HepG2 (cell line): ENCODE measurements at regions not wholly inside any gene's neighbourhood (a gene's known extent, or its start where the extent isn't known, plus 50 kb on each side); places are given as distances from the start of the nearest gene placed in this dataset.

Experiments used
- ATAC-seq: fragments of 200-7000 bp; cut with Tn5 transposase; 3 replicates; pipeline ENCODE4 v1.9.1; 2020; ENCODE audit warnings: mild to moderate bottlenecking, moderate library complexity
- BruUV-seq: library from RNA; stranded (reverse); fragments of 400-500 nt; replicated peaks from 2 replicates; lab custom pipeline; 2021; lab: Mats Ljungman, UMichigan
- CTCF ChIA-PET: fragments of 300-600 bp; formaldehyde crosslinking; extraction: SDS; loops from one replicate; lab custom pipeline; 2021; ENCODE audit warnings: low total read pairs, inconsistent platforms, low intra/inter-chr PET ratio; lab: Yijun Ruan, JAX
- POLR2A ChIA-PET: fragments of 350-600 bp; sonication (Branson Sonifier 250); formaldehyde crosslinking; loops from one replicate; lab custom pipeline; 2020; ENCODE audit warnings: antibody characterized with exemption, inconsistent platforms; lab: Yijun Ruan, JAX
- DNase-seq: peaks from one replicate; pipeline ENCODE4 v3.0.0-alpha.2; 2015; ENCODE audit warnings: low spot score
- FAIRE-seq: peaks from 3 replicates; lab custom pipeline; 2011; peaks lifted over from hg19 to GRCh38; lab: Jason Lieb, UNC
- H2AFZ ChIP-seq: one replicate; pipeline ENCODE4 v1.6.1; 2011; ENCODE audit warnings: low read length, inconsistent platforms
- H3K27ac ChIP-seq: fragments of 300-600 bp; 3 replicates; pipeline ENCODE4 v1.8.0; 2011; ENCODE audit warnings: mixed run types, mild to moderate bottlenecking, mixed read lengths, low read length, inconsistent platforms; ENCODE audit not compliant: insufficient read depth; ENCODE audit errors: extremely low read length
- H3K27me3 ChIP-seq, 2 experiments: fragments of 200-600 bp in 1 of 2; 2 replicates in 1 of 2; 3 replicates in 1 of 2; pipeline versions ENCODE4 v1.6.0 to v1.8.0; 2011; ENCODE audit warnings: low read length in 2 of 2, mild to moderate bottlenecking in 2 of 2, moderate library complexity in 2 of 2, inconsistent platforms in 1 of 2; ENCODE audit not compliant: insufficient read depth in 2 of 2, control insufficient read depth in 1 of 2
- H3K36me3 ChIP-seq, 2 experiments: fragments of 200-600 bp in 1 of 2; replicated peaks in 1 of 2; 2 replicates in 1 of 2; 3 replicates in 1 of 2; pipeline versions ENCODE4 v1.5.1 to v1.8.0; 2011; ENCODE audit warnings: low read length in 2 of 2, inconsistent platforms in 1 of 2; ENCODE audit not compliant: insufficient read depth in 2 of 2, control insufficient read depth in 1 of 2
- H3K4me1 ChIP-seq: 2 replicates; pipeline ENCODE4 v1.5.1; 2012; ENCODE audit warnings: low read length, inconsistent platforms; ENCODE audit not compliant: insufficient read depth
- H3K4me2 ChIP-seq: 2 replicates; pipeline ENCODE4 v1.6.0; 2011; ENCODE audit warnings: low read depth, low read length, inconsistent platforms
- H3K4me3 ChIP-seq, 3 experiments: fragments of 200-600 bp in 1 of 3; sonication (generic), shearing (Covaris generic) in 1 of 3; replicated peaks in 1 of 3; 2 replicates each; pipeline ENCODE4 v1.5.1; 2011 to 2016; ENCODE audit warnings: low read length in 3 of 3, inconsistent platforms in 2 of 3, low read depth in 2 of 3, mild to moderate bottlenecking in 2 of 3, control low read depth in 1 of 3, mixed read lengths in 1 of 3; ENCODE audit not compliant: insufficient read depth in 1 of 3
- H3K79me2 ChIP-seq: one replicate; pipeline ENCODE4 v1.6.1; 2011; ENCODE audit warnings: low read length, inconsistent platforms; ENCODE audit not compliant: insufficient read depth
- H3K9ac ChIP-seq: 2 replicates; pipeline ENCODE4 v1.6.0; 2011; ENCODE audit warnings: mild to moderate bottlenecking, low read depth, low read length, inconsistent platforms; ENCODE audit not compliant: insufficient read depth
- H3K9me3 ChIP-seq: 2 replicates; pipeline ENCODE4 v1.5.1; 2012; ENCODE audit warnings: mild to moderate bottlenecking, low read length
- H4K20me1 ChIP-seq: 2 replicates; pipeline ENCODE4 v1.6.0; 2011; ENCODE audit warnings: inconsistent platforms, mild to moderate bottlenecking, low read length, moderate library complexity; ENCODE audit not compliant: insufficient read depth
- KLF6 ChIP-seq: IDR thresholded peaks from 2 replicates; pipeline ENCODE4 v1.8.0; 2016; ENCODE audit warnings: missing biosample characterization, missing genetic modification reagents
- SP4 ChIP-seq: sonication (generic); formaldehyde crosslinking; IDR thresholded peaks from 2 replicates; pipeline ENCODE4 v1.8.1; 2023; ENCODE audit warnings: mild to moderate bottlenecking, missing genetic modification reagents
- ZNF709 ChIP-seq: sonication (generic); formaldehyde crosslinking; IDR thresholded peaks from 2 replicates; pipeline ENCODE4 v1.5.0; 2020; ENCODE audit warnings: mild to moderate bottlenecking, missing genetic modification reagents
- ZNF790 ChIP-seq: sonication (generic); formaldehyde crosslinking; IDR thresholded peaks from 2 replicates; pipeline ENCODE4 v1.8.0; 2022; ENCODE audit warnings: missing genetic modification reagents, mild to moderate bottlenecking, borderline replicate concordance
- WGBS: methylation state at CpG from one replicate; pipeline ENCODE4 v1.1.6; 2017; ENCODE audit warnings: low lambda C conversion rate; 5-methylcytosine and 5-hydroxymethylcytosine counted together
- in situ Hi-C: cut with HindIII; loops from 2 replicates; pipeline ENCODE4 v1.10.0; 2017; ENCODE audit warnings: low pct_unique_long_range_greater_than_20kb; ENCODE audit not compliant: extremely low pct_ligation_motif_present
- intact Hi-C: fragments of 100-400 bp; cut with micrococcal nuclease; formaldehyde crosslinking; loops from one replicate; pipeline ENCODE4 v1.10.0; 2022; ENCODE audit not compliant: unreplicated experiment
- TF ChIP-seq, protein P1 (sequence below): IDR thresholded peaks from 2 replicates; pipeline ENCODE4 v1.6.1; 2016; ENCODE audit warnings: missing biosample characterization, missing genetic modification reagents, low read depth

DNA sequence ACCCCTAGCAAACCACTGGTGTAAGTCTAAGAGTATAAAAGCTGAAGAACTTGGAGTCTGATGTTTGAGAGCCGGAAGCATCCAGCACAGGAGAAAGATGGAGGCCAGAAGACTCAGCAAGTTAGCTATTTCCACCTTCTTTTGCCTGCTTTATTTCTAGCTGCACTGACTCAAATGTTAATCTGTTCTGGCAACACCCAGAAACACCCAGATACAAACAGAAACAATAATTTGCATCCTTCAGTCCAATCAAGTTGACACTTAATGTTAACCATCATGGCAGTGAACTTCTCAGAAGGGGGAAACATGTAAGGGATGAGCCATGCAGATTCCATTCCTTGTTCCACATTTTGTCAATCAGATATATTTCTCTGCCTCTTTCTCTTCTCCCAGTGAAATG is 101.8 kb upstream of the FERD3L start:
- FAIRE-seq (no peak), ATAC-seq (no peak), DNase-seq (no peak)
- no TSS peak for BruUV-seq
- Histone ChIP-seq H3K27ac (no peak overlapping the region), H4K20me1 (no peaks in the 10 kb centered on the region), H3K9me3 (peaks cover 73% of the 10 kb centered on the region), H3K27me3 (no peaks in the 10 kb centered on the region), H3K4me1 (no peaks in the 10 kb centered on the region), H3K9ac (no peak overlapping the region), H3K4me2 (no peak overlapping the region), H2AFZ (no peak overlapping the region), H3K36me3 (no peaks in the 10 kb centered on the region), H3K4me3 (no peak overlapping the region), H3K79me2 (no peaks in the 10 kb centered on the region)
- TF ChIP-seq, protein P1, sequence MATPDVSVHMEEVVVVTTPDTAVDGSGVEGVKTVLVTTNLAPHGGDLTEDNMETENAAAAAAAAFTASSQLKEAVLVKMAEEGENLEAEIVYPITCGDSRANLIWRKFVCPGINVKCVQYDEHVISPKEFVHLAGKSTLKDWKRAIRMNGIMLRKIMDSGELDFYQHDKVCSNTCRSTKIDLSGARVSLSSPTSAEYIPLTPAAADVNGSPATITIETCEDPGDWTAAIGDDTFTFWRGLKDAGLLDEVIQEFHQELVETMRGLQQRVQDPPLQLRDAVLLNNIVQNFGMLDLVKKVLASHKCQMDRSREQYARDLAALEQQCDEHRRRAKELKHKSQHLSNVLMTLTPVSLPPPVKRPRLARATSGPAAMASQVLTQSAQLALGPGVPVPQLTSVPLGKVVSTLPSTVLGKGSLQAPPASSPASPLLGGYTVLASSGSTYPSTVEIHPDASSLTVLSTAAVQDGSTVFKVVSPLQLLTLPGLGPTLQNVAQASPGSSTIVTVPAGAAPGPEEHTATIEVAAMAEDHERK (CRISPR knock-in tag): no peak
- no peak for TF ChIP-seq ZNF709
- WGBS: 60% methylated on average over 1 of the region's 1 CpG
- ChIA-PET CTCF (no interaction called here), POLR2A (no interaction called here)
- intact Hi-C loops: no loop called here
- in situ Hi-C loops: no loop called here

DNA sequence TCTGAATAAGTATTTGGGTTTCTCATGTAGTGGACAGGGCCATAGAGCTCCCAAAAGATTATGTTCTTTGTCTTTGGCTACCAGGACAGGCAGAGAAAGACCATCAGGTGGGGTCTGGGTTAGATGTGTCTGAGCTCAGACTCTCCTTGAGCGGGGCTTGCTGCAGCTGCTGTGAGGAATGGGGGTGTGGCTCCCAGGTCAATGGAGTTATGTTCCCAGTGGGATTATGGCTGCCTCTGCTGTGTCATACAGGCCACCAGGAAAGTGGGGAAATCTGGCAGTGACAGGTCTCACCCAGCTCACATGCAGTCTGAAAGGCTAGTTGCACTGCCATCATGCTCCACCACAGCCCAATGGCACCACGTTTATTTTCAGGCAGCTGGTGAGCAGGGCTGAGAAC is 97.0 kb upstream of the FERD3L start:
- TF ChIP-seq SP4 (CRISPR knock-in tag) (no peak), ZNF790 (no peak), KLF6 (CRISPR knock-in tag) (no peak)
- H3K36me3 ChIP-seq: no peaks in the 10 kb centered on the region
- H3K4me3 ChIP-seq: no peak overlapping the region
- CTCF ChIA-PET: no interaction called here
- POLR2A ChIA-PET: no interaction called here
- H3K4me2 ChIP-seq: no peak overlapping the region
- no peak for DNase-seq
- H4K20me1 ChIP-seq: no peaks in the 10 kb centered on the region
- FAIRE-seq: no peak
- no peak overlapping the region for H3K9ac ChIP-seq
- H3K9me3 ChIP-seq: peaks cover 82% of the 10 kb centered on the region
- in situ Hi-C loops: no loop called here
- no peaks in the 10 kb centered on the region for H3K4me1 ChIP-seq
- H3K27ac ChIP-seq: no peak overlapping the region
- no peaks in the 10 kb centered on the region for H3K79me2 ChIP-seq
- WGBS: no CpG with 5 or more reads among the region's 2 CpGs
- intact Hi-C loops: no loop called here
- ATAC-seq: no peak
- BruUV-seq: no TSS peak
- no peak overlapping the region for H2AFZ ChIP-seq
- no peaks in the 10 kb centered on the region for H3K27me3 ChIP-seq
